ENCODE measurements at regions not wholly inside any gene's neighbourhood (a gene's known extent, or its start where the extent isn't known, plus 50 kb on each side); places are given as distances from the start of the nearest gene placed in this dataset.

- no peak for TF ChIP-seq EZH2 (IDR thresholded peaks at IDR 0.05; ENCODE audit: insufficient read depth, low read length)
- TF ChIP-seq CTCF (IDR thresholded peaks at IDR 0.05; ENCODE audit: insufficient read depth, low read depth, low read length), result no peak
- H3K4me1 ChIP-seq (ENCODE audit: insufficient read depth, low read length), result no peaks in the 10 kb centered on the region
- no peaks in the 10 kb centered on the region for H3K27me3 ChIP-seq (ENCODE audit: insufficient read depth, low read length)
- no peak overlapping the region for H2AFZ ChIP-seq (ENCODE audit: low read depth, low read length)
- H3K9me3 Mint-ChIP-seq (ENCODE audit: unreplicated experiment), result peaks cover 3% of the 10 kb centered on the region
- no peak overlapping the region for H3K4me3 ChIP-seq (ENCODE audit: insufficient read depth, low read depth, low read length)
- no peak overlapping the region for H3K27ac ChIP-seq (ENCODE audit: low read depth, low read length)
- H3K9ac ChIP-seq (ENCODE audit: low read length), result no peak overlapping the region
- no peaks in the 10 kb centered on the region for H3K27me3 Mint-ChIP-seq (ENCODE audit: low read depth, unreplicated experiment)
- H3K4me3 Mint-ChIP-seq (ENCODE audit: unreplicated experiment), result no peak overlapping the region
- no peaks in the 10 kb centered on the region for H3K9me3 ChIP-seq (ENCODE audit: insufficient read depth, low read depth, low read length)
- H3K36me3 ChIP-seq (ENCODE audit: insufficient read depth, low read length), result no peaks in the 10 kb centered on the region
- no peaks in the 10 kb centered on the region for H3K79me2 ChIP-seq (ENCODE audit: insufficient read depth, low read length)
- DNase-seq (ENCODE audit: low read depth) (no peak), FAIRE-seq (no peak)
- H3K4me2 ChIP-seq (ENCODE audit: low read length), result no peak overlapping the region
- no peaks in the 10 kb centered on the region for H3K36me3 Mint-ChIP-seq (ENCODE audit: low read depth, unreplicated experiment)
- peaks cover 7% of the 10 kb centered on the region for H3K4me1 Mint-ChIP-seq (ENCODE audit: low read depth, unreplicated experiment)
- H3K27ac Mint-ChIP-seq (ENCODE audit: unreplicated experiment), result no peak overlapping the region
- H4K20me1 ChIP-seq (ENCODE audit: insufficient read depth, low read length), result no peaks in the 10 kb centered on the region
These were observed 442.5 kb downstream of the CCER1 start for GRCh38 chr12:90512518-90512917.

GRCh38 chr12:90510948-90511347 lies 444.0 kb downstream of the CCER1 start:
- Mint-ChIP-seq H3K27ac (ENCODE audit: unreplicated experiment) (peak overlapping the region; percentile 51), H3K36me3 (ENCODE audit: low read depth, unreplicated experiment) (no peaks in the 10 kb centered on the region), H3K9me3 (ENCODE audit: unreplicated experiment) (peaks cover 3% of the 10 kb centered on the region), H3K4me1 (ENCODE audit: low read depth, unreplicated experiment) (peaks cover 7% of the 10 kb centered on the region), H3K27me3 (ENCODE audit: low read depth, unreplicated experiment) (no peaks in the 10 kb centered on the region), H3K4me3 (ENCODE audit: unreplicated experiment) (no peak overlapping the region)
- Histone ChIP-seq H3K9me3 (ENCODE audit: insufficient read depth, low read depth, low read length) (no peaks in the 10 kb centered on the region), H3K4me1 (ENCODE audit: insufficient read depth, low read length) (no peaks in the 10 kb centered on the region), H3K79me2 (ENCODE audit: insufficient read depth, low read length) (no peaks in the 10 kb centered on the region), H2AFZ (ENCODE audit: low read depth, low read length) (no peak overlapping the region), H3K27me3 (ENCODE audit: insufficient read depth, low read length) (no peaks in the 10 kb centered on the region), H4K20me1 (ENCODE audit: insufficient read depth, low read length) (no peaks in the 10 kb centered on the region), H3K36me3 (ENCODE audit: insufficient read depth, low read length) (no peaks in the 10 kb centered on the region), H3K4me2 (ENCODE audit: low read length) (no peak overlapping the region), H3K4me3 (ENCODE audit: insufficient read depth, low read depth, low read length) (no peak overlapping the region), H3K9ac (ENCODE audit: low read length) (no peak overlapping the region), H3K27ac (ENCODE audit: low read depth, low read length) (no peak overlapping the region)
- TF ChIP-seq CTCF (IDR thresholded peaks at IDR 0.05; ENCODE audit: insufficient read depth, low read depth, low read length) (no peak), EZH2 (IDR thresholded peaks at IDR 0.05; ENCODE audit: insufficient read depth, low read length) (no peak)
- DNase-seq (ENCODE audit: low read depth), result peak; percentile 48
- no peak for FAIRE-seq

- no peaks in the 10 kb centered on the region for H3K9me3 ChIP-seq (ENCODE audit: insufficient read depth, low read depth, low read length)
- no peak overlapping the region for H3K27ac Mint-ChIP-seq (ENCODE audit: unreplicated experiment)
- no peaks in the 10 kb centered on the region for H3K79me2 ChIP-seq (ENCODE audit: insufficient read depth, low read length)
- no peaks in the 10 kb centered on the region for H3K4me1 ChIP-seq (ENCODE audit: insufficient read depth, low read length)
- FAIRE-seq (no peak), DNase-seq (ENCODE audit: low read depth) (no peak)
- no peak for TF ChIP-seq EZH2 (IDR thresholded peaks at IDR 0.05; ENCODE audit: insufficient read depth, low read length)
- no peak for TF ChIP-seq CTCF (IDR thresholded peaks at IDR 0.05; ENCODE audit: insufficient read depth, low read depth, low read length)
- H4K20me1 ChIP-seq (ENCODE audit: insufficient read depth, low read length), result no peaks in the 10 kb centered on the region
- no peaks in the 10 kb centered on the region for H3K4me1 Mint-ChIP-seq (ENCODE audit: low read depth, unreplicated experiment)
- no peaks in the 10 kb centered on the region for H3K36me3 Mint-ChIP-seq (ENCODE audit: low read depth, unreplicated experiment)
- H3K4me3 ChIP-seq (ENCODE audit: insufficient read depth, low read depth, low read length), result no peak overlapping the region
- H3K27me3 Mint-ChIP-seq (ENCODE audit: low read depth, unreplicated experiment), result no peaks in the 10 kb centered on the region
- H3K4me2 ChIP-seq (ENCODE audit: low read length), result no peak overlapping the region
- no peaks in the 10 kb centered on the region for H3K36me3 ChIP-seq (ENCODE audit: insufficient read depth, low read length)
- peaks cover 3% of the 10 kb centered on the region for H3K9me3 Mint-ChIP-seq (ENCODE audit: unreplicated experiment)
- no peaks in the 10 kb centered on the region for H3K27me3 ChIP-seq (ENCODE audit: insufficient read depth, low read length)
- no peak overlapping the region for H3K27ac ChIP-seq (ENCODE audit: low read depth, low read length)
- H3K4me3 Mint-ChIP-seq (ENCODE audit: unreplicated experiment), result no peak overlapping the region
- no peak overlapping the region for H2AFZ ChIP-seq (ENCODE audit: low read depth, low read length)
- H3K9ac ChIP-seq (ENCODE audit: low read length), result no peak overlapping the region
These were observed 450.2 kb downstream of the CCER1 start for GRCh38 chr12:90504806-90505205.
